GM23338 (cell line): ENCODE measurements at regions not wholly inside any gene's neighbourhood (a gene's known extent, or its start where the extent isn't known, plus 50 kb on each side); places are given as distances from the start of the nearest gene placed in this dataset.

Source experiments
- ATAC-seq: fragments of 200-7000 bp; cut with Tn5 transposase; 3 replicates; pipeline ENCODE4 v1.9.1; 2020
- DNase-seq: peaks from one replicate; pipeline ENCODE4 v3.0.0-alpha.2; 2015; ENCODE audit warnings: low spot score
- H2AFZ ChIP-seq: fragments of 200-600 bp; sonication (generic); 2 replicates; pipeline ENCODE4 v1.8.0; 2016; ENCODE audit warnings: antibody characterized with exemption, mild to moderate bottlenecking, moderate library complexity
- H3F3A ChIP-seq: fragments of 200-600 bp; sonication (generic); replicated peaks from 2 replicates; pipeline ENCODE4 v1.8.0; 2017; ENCODE audit warnings: antibody characterized with exemption, mixed run types, low read depth
- H3K27ac ChIP-seq: fragments of 200-600 bp; sonication (generic); 2 replicates; pipeline ENCODE4 v1.6.1; 2016; ENCODE audit warnings: low read depth
- H3K27me3 ChIP-seq: fragments of 200-600 bp; sonication (generic); 2 replicates; pipeline ENCODE4 v1.8.0; 2016; ENCODE audit warnings: mild to moderate bottlenecking, mixed run types, moderate library complexity; ENCODE audit not compliant: insufficient read depth
- H3K36me3 ChIP-seq: fragments of 200-600 bp; sonication (generic); 2 replicates; pipeline ENCODE4 v1.8.0; 2016; ENCODE audit warnings: mild to moderate bottlenecking; ENCODE audit not compliant: insufficient read depth
- H3K4me1 ChIP-seq: fragments of 200-600 bp; sonication (generic); 2 replicates; pipeline ENCODE4 v1.8.0; 2016; ENCODE audit warnings: mild to moderate bottlenecking, moderate library complexity; ENCODE audit not compliant: insufficient read depth
- H3K4me2 ChIP-seq: fragments of 200-600 bp; sonication (generic); 2 replicates; pipeline ENCODE4 v1.7.1; 2017; ENCODE audit warnings: mixed run types
- H3K4me3 ChIP-seq: fragments of 200-600 bp; sonication (generic); 2 replicates; pipeline ENCODE4 v1.6.1; 2016; ENCODE audit warnings: mixed run types
- H3K79me2 ChIP-seq: fragments of 200-600 bp; sonication (generic); replicated peaks from 2 replicates; pipeline ENCODE4 v1.8.0; 2017; ENCODE audit warnings: mild to moderate bottlenecking; ENCODE audit not compliant: insufficient read depth
- H3K9me2 ChIP-seq: fragments of 200-600 bp; sonication (generic); 2 replicates; pipeline ENCODE4 v1.8.0; 2017; ENCODE audit not compliant: insufficient read depth
- H4K20me1 ChIP-seq: fragments of 200-600 bp; sonication (generic); replicated peaks from 2 replicates; pipeline ENCODE4 v1.8.0; 2017; ENCODE audit warnings: mild to moderate bottlenecking; ENCODE audit not compliant: insufficient read depth
- H3K27ac Mint-ChIP-seq: 2 replicates; pipeline ENCODE4 v1.8.0; 2020; ENCODE audit warnings: inconsistent platforms, mild to moderate bottlenecking, moderate library complexity, mixed read lengths
- H3K27me3 Mint-ChIP-seq: 3 replicates; pipeline ENCODE4 v1.8.0; 2022; ENCODE audit warnings: low read depth, mild to moderate bottlenecking, moderate library complexity, mixed read lengths, inconsistent platforms; ENCODE audit not compliant: insufficient read depth, poor library complexity
- H3K36me3 Mint-ChIP-seq: 3 replicates; pipeline ENCODE4 v1.8.0; 2021; ENCODE audit warnings: low read depth, mild to moderate bottlenecking, inconsistent platforms, moderate library complexity, mixed read lengths
- H3K4me1 Mint-ChIP-seq: 3 replicates; pipeline ENCODE4 v1.8.0; 2020; ENCODE audit warnings: mild to moderate bottlenecking, inconsistent platforms, mixed read lengths
- H3K4me3 Mint-ChIP-seq: 3 replicates; pipeline ENCODE4 v1.8.0; 2021; ENCODE audit warnings: moderate library complexity, mild to moderate bottlenecking, inconsistent platforms, mixed read lengths
- H3K9me3 Mint-ChIP-seq: 3 replicates; pipeline ENCODE4 v1.8.0; 2020; ENCODE audit warnings: moderate library complexity, mild to moderate bottlenecking, inconsistent platforms, mixed read lengths
- CREB1 ChIP-seq: fragments of 250-450 bp; sonication (Bioruptor Pico); IDR thresholded peaks from 2 replicates; pipeline ENCODE4 v1.5.0; 2020; ENCODE audit warnings: low read depth, mild to moderate bottlenecking, moderate library complexity
- CTCF ChIP-seq, 2 experiments: fragments of 200-600 bp in 1 of 2; sonication (generic) in 1 of 2; conservative IDR thresholded peaks; 2 replicates each; pipeline versions ENCODE4 v1.5.1 to v1.6.1; 2016 to 2017; ENCODE audit warnings: antibody characterized with exemption in 2 of 2, low read depth in 2 of 2, mild to moderate bottlenecking in 2 of 2, moderate library complexity in 1 of 2
- ETS1 ChIP-seq: IDR thresholded peaks from 2 replicates; pipeline ENCODE4 v1.6.1; 2016; ENCODE audit warnings: antibody characterized with exemption
- EZH2 ChIP-seq: fragments of 200-600 bp; sonication (generic); IDR thresholded peaks from one replicate; pipeline ENCODE4 v1.8.0; 2017; ENCODE audit warnings: antibody characterized with exemption, mild to moderate bottlenecking, low read depth; ENCODE audit not compliant: unreplicated experiment
- EZH2phosphoT487 ChIP-seq: fragments of 200-600 bp; sonication (generic); IDR thresholded peaks from one replicate; pipeline ENCODE4 v1.8.1; 2018; ENCODE audit warnings: antibody characterized with exemption; ENCODE audit not compliant: unreplicated experiment
- JUNB ChIP-seq: IDR thresholded peaks from one replicate; pipeline ENCODE4 v1.6.1; 2016; ENCODE audit warnings: antibody characterized with exemption; ENCODE audit not compliant: unreplicated experiment
- NANOG ChIP-seq: IDR thresholded peaks from 2 replicates; pipeline ENCODE4 v1.6.1; 2016; ENCODE audit warnings: antibody characterized with exemption, borderline replicate concordance
- POLR2AphosphoS5 ChIP-seq: IDR thresholded peaks from 2 replicates; pipeline ENCODE4 v1.6.1; 2016; ENCODE audit warnings: antibody characterized with exemption, low read depth
- REST ChIP-seq: IDR thresholded peaks from one replicate; pipeline ENCODE4 v1.6.1; 2018; ENCODE audit warnings: antibody characterized with exemption; ENCODE audit not compliant: unreplicated experiment
- STAT1 ChIP-seq: IDR thresholded peaks from one replicate; pipeline ENCODE4 v1.6.1; 2016; ENCODE audit warnings: antibody characterized with exemption; ENCODE audit not compliant: unreplicated experiment
- ZNF114 ChIP-seq: fragments of 250-450 bp; sonication (Bioruptor Pico); IDR thresholded peaks from 2 replicates; pipeline ENCODE4 v1.5.0; 2020; ENCODE audit warnings: mild to moderate bottlenecking, moderate library complexity
- ZNF331 ChIP-seq: fragments of 250-450 bp; sonication (Bioruptor Pico); IDR thresholded peaks from 2 replicates; pipeline ENCODE4 v1.5.0; 2020; ENCODE audit warnings: low read depth, mild to moderate bottlenecking, moderate library complexity
- ZNF462 ChIP-seq: fragments of 250-450 bp; sonication (Bioruptor Pico); IDR thresholded peaks from 2 replicates; pipeline ENCODE4 v1.5.0; 2020; ENCODE audit warnings: mild to moderate bottlenecking, moderate library complexity

GRCh38 chr21:35609263-35609662 lies 451.1 kb downstream of the SETD4 start:
- Histone ChIP-seq H2AFZ (no peak overlapping the region), H3K4me3 (no peak overlapping the region), H3K79me2 (no peaks in the 10 kb centered on the region), H3K27me3 (no peaks in the 10 kb centered on the region), H3K27ac (no peak overlapping the region), H3K4me2 (no peak overlapping the region), H3K9me2 (no peaks in the 10 kb centered on the region), H3K36me3 (no peaks in the 10 kb centered on the region), H4K20me1 (no peaks in the 10 kb centered on the region), H3F3A (no peaks in the 10 kb centered on the region), H3K4me1 (no peaks in the 10 kb centered on the region; the same call in 1 of the 2 replicates)
- Mint-ChIP-seq H3K9me3 (peaks cover 4% of the 10 kb centered on the region; the same call in 2 of the 3 replicates), H3K36me3 (no peaks in the 10 kb centered on the region; the same call in 2 of the 3 replicates), H3K27ac (no peak overlapping the region), H3K27me3 (no peaks in the 10 kb centered on the region), H3K4me3 (no peak overlapping the region), H3K4me1 (peaks cover 12% of the 10 kb centered on the region)
- DNase-seq (no peak), ATAC-seq (no peak)
- TF ChIP-seq POLR2AphosphoS5 = no peak
- TF ChIP-seq CREB1 (CRISPR knock-in tag) = no peak
- TF ChIP-seq NANOG = no peak
- TF ChIP-seq EZH2 = no peak
- no peak for TF ChIP-seq ZNF331 (CRISPR knock-in tag)
- no peak for TF ChIP-seq JUNB
- TF ChIP-seq ZNF114 = no peak
- no peak for TF ChIP-seq EZH2phosphoT487
- no peak for TF ChIP-seq STAT1
- TF ChIP-seq ETS1 = no peak
- TF ChIP-seq CTCF (conservative IDR thresholded peaks at IDR 0.05; ENCODE audit: low read depth in 2 of 2) = no peak
- TF ChIP-seq REST = no peak
- TF ChIP-seq ZNF462 (CRISPR knock-in tag) = no peak
